Neural progenitor cell (in vitro differentiated cells): ENCODE measurements at regions not wholly inside any gene's neighbourhood (a gene's known extent, or its start where the extent isn't known, plus 50 kb on each side); places are given as distances from the start of the nearest gene placed in this dataset.
"Not testable (repeated sequence)": the region's sequence is repeated elsewhere in the genome, so short reads cannot be mapped to it uniquely, and the experiment has no call there.

Experiments
- DNase-seq: peaks from one replicate; pipeline ENCODE4 v3.0.0-alpha.2; 2016; ENCODE audit warnings: low spot score
- H2AFZ ChIP-seq: fragments of 200-600 bp; sonication (generic); replicated peaks from 2 replicates; pipeline ENCODE4 v1.6.1; 2016; ENCODE audit warnings: antibody characterized with exemption
- H3F3A ChIP-seq: fragments of 200-600 bp; sonication (generic); 2 replicates; pipeline ENCODE4 v1.6.1; 2016; ENCODE audit warnings: antibody characterized with exemption, low read depth
- H3K27ac ChIP-seq: fragments of 200-600 bp; sonication (generic); 2 replicates; pipeline ENCODE4 v1.5.1; 2016; ENCODE audit warnings: mild to moderate bottlenecking
- H3K27me3 ChIP-seq: fragments of 200-600 bp; sonication (generic); 2 replicates; pipeline ENCODE4 v1.6.1; 2016; ENCODE audit warnings: mild to moderate bottlenecking, moderate library complexity
- H3K36me3 ChIP-seq: fragments of 200-600 bp; sonication (generic); 2 replicates; pipeline ENCODE4 v1.5.1; 2016
- H3K4me1 ChIP-seq: fragments of 200-600 bp; sonication (generic); 2 replicates; pipeline ENCODE4 v1.6.1; 2016; ENCODE audit warnings: mixed run types
- H3K4me2 ChIP-seq: fragments of 200-600 bp; sonication (generic); 2 replicates; pipeline ENCODE4 v1.6.1; 2016
- H3K4me3 ChIP-seq: fragments of 200-600 bp; sonication (generic); 2 replicates; pipeline ENCODE4 v1.5.1; 2016
- H3K79me2 ChIP-seq: fragments of 200-600 bp; sonication (generic); 2 replicates; pipeline ENCODE4 v1.6.1; 2016; ENCODE audit warnings: low read depth
- H3K9ac ChIP-seq: fragments of 200-600 bp; sonication (generic); 2 replicates; pipeline ENCODE4 v1.6.1; 2016
- H3K9me3 ChIP-seq: fragments of 200-600 bp; sonication (generic); 2 replicates; pipeline ENCODE4 v1.5.1; 2016; ENCODE audit warnings: low read depth
- H4K20me1 ChIP-seq: fragments of 200-600 bp; sonication (generic); 2 replicates; pipeline ENCODE4 v1.6.1; 2016; ENCODE audit warnings: low read depth
- H3K27ac Mint-ChIP-seq: 3 replicates; pipeline ENCODE4 v1.8.0; 2021; ENCODE audit warnings: mixed read lengths
- H3K27me3 Mint-ChIP-seq: 2 replicates; pipeline ENCODE4 v1.8.0; 2022; ENCODE audit warnings: low read depth, mild to moderate bottlenecking, inconsistent platforms, moderate library complexity, mixed read lengths; ENCODE audit not compliant: insufficient read depth
- H3K36me3 Mint-ChIP-seq: 3 replicates; pipeline ENCODE4 v1.8.0; 2021; ENCODE audit warnings: mixed read lengths
- H3K4me1 Mint-ChIP-seq: 3 replicates; pipeline ENCODE4 v1.8.0; 2021; ENCODE audit warnings: mixed read lengths
- H3K4me3 Mint-ChIP-seq: 3 replicates; pipeline ENCODE4 v1.8.0; 2021; ENCODE audit warnings: mild to moderate bottlenecking, moderate library complexity, mixed read lengths
- H3K9me3 Mint-ChIP-seq: 3 replicates; pipeline ENCODE4 v1.8.0; 2020; ENCODE audit warnings: mixed read lengths
- CTCF ChIP-seq: fragments of 200-600 bp; sonication (generic); IDR thresholded peaks from 2 replicates; pipeline ENCODE4 v1.5.1; 2017; ENCODE audit warnings: antibody characterized with exemption, mild to moderate bottlenecking
- EZH2 ChIP-seq: fragments of 200-600 bp; sonication (generic); IDR thresholded peaks from 2 replicates; pipeline ENCODE4 v1.6.1; 2017; ENCODE audit warnings: antibody characterized with exemption, mild to moderate bottlenecking, moderate library complexity
- EZH2phosphoT487 ChIP-seq: fragments of 200-600 bp; sonication (generic); IDR thresholded peaks from 2 replicates; pipeline ENCODE4 v1.6.1; 2017; ENCODE audit warnings: antibody characterized with exemption

GRCh38 chrX:51163730-51164129 is 168.9 kb upstream of the NUDT10 start:
- H3K9me3 ChIP-seq = no peaks in the 10 kb centered on the region
- TF ChIP-seq EZH2 (no peak), EZH2phosphoT487 (no peak), CTCF (no peak)
- peaks cover 2% of the 10 kb centered on the region for H3K9me3 Mint-ChIP-seq

GRCh38 chrX:51178356-51178900 is 154.2 kb upstream of the NUDT10 start:
- not testable (repeated sequence) for H3K27me3 Mint-ChIP-seq

More at GRCh38 chrX:51163730-51164129, 168.9 kb upstream of the NUDT10 start:
- H3K4me3 Mint-ChIP-seq = no peak overlapping the region
- Histone ChIP-seq H3K27me3 (no peaks in the 10 kb centered on the region), H3K4me2 (no peak overlapping the region), H3K79me2 (no peaks in the 10 kb centered on the region), H3K9ac (no peak overlapping the region), H3K36me3 (no peaks in the 10 kb centered on the region), H3K4me3 (no peak overlapping the region), H3F3A (no peaks in the 10 kb centered on the region), H3K27ac (no peak overlapping the region), H2AFZ (no peak overlapping the region), H3K4me1 (peaks cover 3% of the 10 kb centered on the region), H4K20me1 (no peaks in the 10 kb centered on the region)
- H3K27ac Mint-ChIP-seq = no peak overlapping the region
- H3K4me1 Mint-ChIP-seq = no peaks in the 10 kb centered on the region
- H3K27me3 Mint-ChIP-seq = peaks cover 2% of the 10 kb centered on the region
- DNase-seq = no peak
- no peaks in the 10 kb centered on the region for H3K36me3 Mint-ChIP-seq

GRCh38 chrX:51179805-51180204 is 152.8 kb upstream of the NUDT10 start:
- H3K4me1 Mint-ChIP-seq, H3K4me2 ChIP-seq, H3K4me3 Mint-ChIP-seq, H3K27ac ChIP-seq, H4K20me1 ChIP-seq, H3K9ac ChIP-seq, H3K79me2 ChIP-seq, H2AFZ ChIP-seq, DNase-seq, H3K27ac Mint-ChIP-seq, H3K36me3 ChIP-seq, H3K9me3 Mint-ChIP-seq, H3K27me3 ChIP-seq, H3F3A ChIP-seq, H3K9me3 ChIP-seq, H3K27me3 Mint-ChIP-seq, H3K4me1 ChIP-seq, H3K4me3 ChIP-seq, H3K36me3 Mint-ChIP-seq: not testable (repeated sequence)

More at GRCh38 chrX:51178356-51178900, 154.2 kb upstream of the NUDT10 start:
- peaks cover 12% of the 10 kb centered on the region for H3K4me1 Mint-ChIP-seq
- H3K27ac Mint-ChIP-seq, H3K4me3 ChIP-seq, H4K20me1 ChIP-seq, H3K9me3 Mint-ChIP-seq, H3K27me3 ChIP-seq, H3K4me1 ChIP-seq, H3K9ac ChIP-seq, H3K79me2 ChIP-seq, H3K27ac ChIP-seq, H3K36me3 Mint-ChIP-seq, H2AFZ ChIP-seq, H3K36me3 ChIP-seq, H3K4me2 ChIP-seq, H3K4me3 Mint-ChIP-seq, H3K9me3 ChIP-seq, DNase-seq, H3F3A ChIP-seq: not testable (repeated sequence)

GRCh38 chrX:51182545-51182944 is 150.1 kb upstream of the NUDT10 start:
- Mint-ChIP-seq H3K27ac (no peak overlapping the region), H3K4me1 (peaks cover 8% of the 10 kb centered on the region), H3K4me3 (no peak overlapping the region), H3K27me3 (no peaks in the 10 kb centered on the region), H3K36me3 (no peaks in the 10 kb centered on the region), H3K9me3 (peaks cover 3% of the 10 kb centered on the region)
- peak; percentile 33 for DNase-seq
- Histone ChIP-seq H3K4me3 (no peak overlapping the region), H3K36me3 (no peaks in the 10 kb centered on the region), H3K27ac (no peak overlapping the region), H4K20me1 (no peaks in the 10 kb centered on the region), H3K27me3 (no peaks in the 10 kb centered on the region), H3K9me3 (peaks cover 6% of the 10 kb centered on the region), H3K4me1 (no peaks in the 10 kb centered on the region), H3K4me2 (no peak overlapping the region), H3F3A (no peaks in the 10 kb centered on the region), H3K79me2 (no peaks in the 10 kb centered on the region), H3K9ac (no peak overlapping the region), H2AFZ (no peak overlapping the region)
- TF ChIP-seq EZH2 = no peak
- no peak for TF ChIP-seq EZH2phosphoT487
- peak; percentile 40 for TF ChIP-seq CTCF
